T1000 (cell line): ENCODE measurements at regions not wholly inside any gene's neighbourhood (a gene's known extent, or its start where the extent isn't known, plus 50 kb on each side); places are given as distances from the start of the nearest gene placed in this dataset.
"Not testable (repeated sequence)": the region's sequence is repeated elsewhere in the genome, so short reads cannot be mapped to it uniquely, and the experiment has no call there.

ENCODE experiments used
- DNase-seq: peaks from one replicate; lab custom pipeline; 2025; ENCODE audit warnings: mixed read lengths; lab: John Stamatoyannopoulos, UW

DNA sequence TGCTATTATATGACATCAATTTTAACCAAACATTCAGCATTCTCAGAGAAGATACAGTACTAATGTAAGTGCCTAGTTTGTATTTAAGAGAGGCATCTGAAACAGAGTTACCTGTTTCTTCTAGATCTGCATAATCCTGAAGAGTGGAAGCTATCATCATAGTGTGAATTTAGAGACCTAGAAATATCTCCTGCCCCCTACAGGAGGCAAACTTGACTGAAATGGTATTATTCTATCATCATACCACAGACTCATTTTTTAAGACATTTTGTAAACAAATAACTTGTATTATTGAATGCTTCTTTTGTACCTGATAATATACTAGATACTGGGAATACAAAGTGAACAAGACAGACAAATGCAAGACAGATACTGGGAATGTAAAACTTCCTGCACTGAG is 216.8 kb upstream of the RPS23 start:
- no peak for DNase-seq

- no peak for DNase-seq
Measured at GRCh38 chr5:82493221-82493620, 215.1 kb upstream of the RPS23 start.

GRCh38 chr5:82491397-82491796 is 213.2 kb upstream of the RPS23 start:
- DNase-seq = no peak

GRCh38 chr5:82489683-82490082 is 211.5 kb upstream of the RPS23 start:
- no peak for DNase-seq

GRCh38 chr5:82487131-82487530 is 209.0 kb upstream of the RPS23 start:
- no peak for DNase-seq

DNA sequence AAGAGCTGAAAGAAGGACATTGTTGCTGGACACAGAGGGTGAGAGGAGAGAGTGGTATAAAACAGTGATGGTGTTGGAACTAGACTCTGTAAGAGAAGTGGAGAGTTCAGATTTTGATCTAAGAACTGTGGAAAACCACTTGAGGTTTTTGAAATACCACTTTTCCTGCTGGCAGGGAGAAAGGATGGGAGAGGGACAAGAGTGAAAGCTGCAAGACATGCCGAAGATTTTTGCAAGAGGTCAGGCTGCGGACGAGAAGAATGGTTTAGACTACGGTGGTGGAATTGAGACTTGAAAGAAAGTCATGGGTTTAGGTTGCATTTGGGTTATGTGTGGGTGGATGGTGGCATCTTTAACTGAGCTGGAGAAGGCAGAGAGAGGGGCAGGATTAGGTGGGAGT is 202.2 kb upstream of the RPS23 start:
- DNase-seq = no peak

DNA sequence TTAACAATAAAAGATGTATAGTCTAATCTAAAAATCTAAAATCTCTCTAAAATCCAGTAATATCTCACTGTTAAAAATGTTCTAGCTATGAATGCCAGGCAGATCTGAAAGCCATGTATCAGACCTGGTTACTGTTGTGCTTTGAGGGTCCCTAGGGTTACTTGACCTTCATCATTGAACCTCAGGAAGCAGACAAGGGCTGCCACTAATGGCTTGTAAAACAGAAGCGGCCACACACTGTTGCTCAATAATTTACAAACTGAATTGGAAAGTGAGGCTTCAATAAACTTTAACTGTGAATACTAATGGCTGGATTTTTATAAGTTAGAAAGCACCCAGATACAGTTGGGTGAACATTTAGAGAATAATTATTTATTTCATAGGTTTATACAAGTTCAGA is 198.0 kb upstream of the RPS23 start:
- DNase-seq = no peak

- DNase-seq = no peak
Measured at GRCh38 chr5:82473262-82473661, 195.1 kb upstream of the RPS23 start.

- DNase-seq = no peak
Measured at GRCh38 chr5:82470185-82470994, 192.2 kb upstream of the RPS23 start.

GRCh38 chr5:82466986-82467561 is 188.9 kb upstream of the RPS23 start:
- no peak for DNase-seq

GRCh38 chr5:82465235-82465634 is 187.1 kb upstream of the RPS23 start:
- DNase-seq = no peak

- DNase-seq = no peak
Measured at GRCh38 chr5:82459626-82460025, 181.5 kb upstream of the RPS23 start.

GRCh38 chr5:82455317-82455716 is 177.2 kb upstream of the RPS23 start:
- not testable (repeated sequence) for DNase-seq

DNA sequence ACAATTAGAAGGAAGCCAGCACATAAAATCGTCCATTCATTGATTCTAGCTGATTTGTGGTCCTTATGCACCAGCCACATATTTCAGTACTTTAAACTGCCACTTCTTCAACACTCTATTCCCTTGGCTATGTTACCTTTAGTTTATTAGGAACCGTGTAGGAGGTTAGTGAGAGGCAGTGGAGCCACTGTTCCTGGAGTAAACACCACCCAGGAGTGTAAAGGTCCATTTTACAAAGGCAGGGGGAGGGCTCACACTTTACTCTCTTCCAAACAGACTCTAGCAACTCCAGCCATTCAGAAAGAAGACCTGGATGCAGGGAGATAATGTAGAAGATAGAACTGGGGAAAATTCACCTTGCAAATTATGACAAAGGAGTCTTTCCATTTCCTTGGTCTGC is 170.2 kb upstream of the RPS23 start:
- DNase-seq = no peak

GRCh38 chr5:82447913-82448312 is 169.8 kb upstream of the RPS23 start:
- no peak for DNase-seq

DNA sequence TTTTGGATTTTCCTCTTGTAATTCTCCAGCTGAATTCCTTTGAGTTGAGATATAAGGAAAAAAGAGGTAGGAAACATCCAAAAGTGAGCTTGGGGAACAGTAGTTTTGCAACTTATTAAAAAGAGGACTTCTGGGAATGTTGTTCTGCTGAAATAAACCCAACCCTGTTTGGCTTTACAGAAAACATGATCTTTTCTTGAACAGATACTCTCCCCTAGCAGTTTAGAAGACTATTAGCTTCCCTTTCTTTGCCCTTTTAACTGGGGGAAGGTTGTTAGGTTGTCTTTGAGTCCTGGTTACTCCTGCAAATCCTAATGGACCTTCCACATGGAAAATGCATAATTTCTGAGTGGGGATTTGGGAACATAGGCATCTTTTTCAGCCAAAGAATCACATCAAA is 168.7 kb upstream of the RPS23 start:
- DNase-seq = no peak

DNA sequence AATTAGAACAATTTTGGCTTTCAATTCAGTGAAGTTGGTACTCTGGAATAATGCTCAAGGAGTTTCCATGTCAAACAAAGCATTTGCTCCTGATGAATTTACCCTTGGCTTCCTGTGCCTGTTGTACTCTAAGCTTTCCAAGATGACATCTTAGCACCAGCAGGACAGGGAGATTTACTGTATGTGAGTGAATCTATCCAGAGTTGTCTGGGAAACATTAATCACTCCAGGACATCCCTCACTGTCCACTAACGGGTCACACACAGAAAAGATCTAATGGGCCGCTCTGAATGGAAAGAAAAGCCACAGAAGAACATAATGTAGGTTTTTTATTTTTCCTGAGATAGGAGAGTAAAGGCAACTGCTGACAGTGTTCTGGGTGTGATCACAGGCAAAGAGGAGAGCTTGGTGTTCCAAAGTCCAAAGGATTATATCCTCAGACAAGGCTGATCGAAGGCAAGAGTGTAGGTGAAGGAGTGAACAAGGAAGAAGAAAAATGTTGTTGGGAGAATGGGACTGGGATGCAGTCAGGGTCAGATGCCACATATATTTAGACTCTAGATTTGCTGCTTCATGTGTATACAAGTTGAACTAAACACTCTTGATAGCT is 167.7 kb upstream of the RPS23 start:
- DNase-seq = no peak

DNA sequence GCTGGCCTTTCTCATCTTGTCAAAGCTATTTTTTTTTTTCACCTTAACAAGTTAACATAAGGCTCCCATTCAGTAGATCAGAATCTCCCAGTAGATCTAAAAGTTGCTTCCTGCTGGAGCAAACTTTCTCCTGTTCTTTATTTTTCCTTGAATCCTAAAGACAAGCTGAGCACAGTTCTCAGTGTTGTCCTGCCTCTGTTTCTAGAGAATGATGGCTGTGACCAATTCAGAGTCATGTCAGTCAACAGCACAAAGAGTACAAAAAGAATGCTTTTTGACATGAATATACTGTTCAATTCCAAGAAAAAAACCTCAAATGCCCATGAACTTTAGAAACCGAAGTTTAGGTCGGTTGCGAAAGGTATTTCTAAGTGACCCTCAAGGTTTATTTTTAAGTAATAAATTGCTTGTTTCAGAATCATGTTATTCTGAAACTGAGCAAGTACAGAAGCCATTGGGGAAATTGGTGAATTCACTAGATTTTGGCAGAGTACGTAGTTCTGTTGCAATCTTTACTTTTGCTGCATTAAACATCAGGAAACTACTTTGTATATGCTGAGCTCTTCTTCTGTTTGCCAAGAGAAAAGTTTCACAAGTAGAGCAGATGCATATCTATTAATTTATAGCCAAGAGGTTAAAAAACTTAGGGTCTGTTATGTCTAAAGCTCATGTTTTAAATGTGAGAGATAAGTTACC is 161.7 kb upstream of the RPS23 start:
- DNase-seq = no peak

- DNase-seq = not testable (repeated sequence)
Measured at GRCh38 chr5:82437565-82437964, 159.4 kb upstream of the RPS23 start.

- no peak for DNase-seq
Measured at GRCh38 chr5:82436291-82436690, 158.1 kb upstream of the RPS23 start.

DNA sequence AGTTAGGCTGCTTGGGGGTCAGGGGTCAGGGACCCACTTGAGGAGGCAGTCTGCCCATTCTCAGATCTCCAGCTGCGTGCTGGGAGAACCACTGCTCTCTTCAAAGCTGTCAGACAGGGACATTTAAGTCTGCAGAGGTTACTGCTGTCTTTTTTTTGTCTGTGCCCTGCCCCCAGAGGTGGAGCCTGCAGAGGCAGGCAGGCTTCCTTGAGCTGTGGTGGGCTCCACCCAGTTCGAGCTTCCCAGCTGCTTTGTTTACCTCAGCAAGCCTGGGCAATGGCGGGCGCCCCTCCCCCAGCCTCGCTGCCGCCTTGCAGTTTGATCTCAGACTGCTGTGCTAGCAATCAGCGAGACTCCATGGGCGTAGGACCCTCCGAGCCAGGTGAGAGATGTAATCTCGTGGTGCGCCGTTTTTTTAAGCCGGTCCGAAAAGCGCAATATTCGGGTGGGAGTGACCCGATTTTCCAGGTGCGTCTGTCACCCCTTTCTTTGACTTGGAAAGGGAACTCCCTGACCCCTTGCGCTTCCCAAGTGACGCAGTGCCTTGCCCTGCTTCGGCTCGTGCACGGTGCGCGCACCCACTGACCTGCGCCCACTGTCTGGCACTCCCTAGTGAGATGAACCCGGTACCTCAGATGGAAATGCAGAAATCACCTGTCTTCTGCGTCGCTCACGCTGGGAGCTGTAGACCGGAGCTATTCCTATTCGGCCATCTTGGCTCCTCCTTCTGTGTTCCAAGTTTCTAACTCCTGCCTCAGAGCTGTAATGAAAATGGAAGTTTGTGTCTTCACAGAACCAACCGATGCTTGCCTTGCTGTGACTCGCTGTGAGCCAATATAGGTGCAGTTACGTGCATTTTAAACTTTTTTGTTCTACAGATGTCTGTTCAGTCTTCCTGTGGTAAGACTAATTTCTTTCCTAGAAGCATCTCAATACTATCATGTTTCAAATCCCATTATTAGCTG is 156.8 kb upstream of the RPS23 start:
- DNase-seq = not testable (repeated sequence)
